Left ventricle myocardium inferior (tissue), 1 donor: ENCODE measurements at regions not wholly inside any gene's neighbourhood (a gene's known extent, or its start where the extent isn't known, plus 50 kb on each side); places are given as distances from the start of the nearest gene placed in this dataset.
A peak's percentile ranks its signal among the peaks of the same experiment; 100 is the strongest.

Experiments used
- DNase-seq: peaks from one replicate; pipeline ENCODE4 v3.0.0-alpha.2; 2020
- H3K27ac ChIP-seq: fragments of 200-600 bp; replicated peaks from 2 replicates; pipeline ENCODE4 v1.8.0; 2021
- H3K27me3 ChIP-seq: fragments of 200-600 bp; 2 replicates; pipeline ENCODE4 v1.8.0; 2021; ENCODE audit warnings: low read depth
- H3K36me3 ChIP-seq: fragments of 200-600 bp; 2 replicates; pipeline ENCODE4 v1.8.0; 2021
- H3K4me1 ChIP-seq: fragments of 200-600 bp; 2 replicates; pipeline ENCODE4 v1.8.0; 2021
- H3K4me3 ChIP-seq: fragments of 200-600 bp; 2 replicates; pipeline ENCODE4 v1.8.0; 2021; ENCODE audit warnings: mild to moderate bottlenecking, moderate library complexity
- H3K9me3 ChIP-seq: fragments of 200-600 bp; replicated peaks from 2 replicates; pipeline ENCODE4 v1.8.0; 2021
- CTCF ChIP-seq: fragments of 200-600 bp; IDR thresholded peaks from 2 replicates; pipeline ENCODE4 v1.8.0; 2021; ENCODE audit warnings: antibody characterized with exemption, mild to moderate bottlenecking, borderline replicate concordance
- intact Hi-C: fragments of 100-400 bp; cut with micrococcal nuclease; formaldehyde crosslinking; loops from one replicate; pipeline ENCODE4 v1.11.0; 2022
- donor health status: DM: no; HTN: yes; CAD: no; lungs with severe emphysema.

GRCh38 chr1:94362466-94363058 is 55.6 kb upstream of the ABCD3 start:
- Histone ChIP-seq H3K4me1 (peaks cover 17% of the 10 kb centered on the region), H3K9me3 (peaks cover 20% of the 10 kb centered on the region), H3K36me3 (no peaks in the 10 kb centered on the region), H3K4me3 (no peak overlapping the region), H3K27me3 (no peaks in the 10 kb centered on the region), H3K27ac (no peak overlapping the region)
- TF ChIP-seq CTCF: no peak
- intact Hi-C loops: no loop called here
- no peak for DNase-seq

GRCh38 chr1:94358630-94359599 is 59.3 kb upstream of the ABCD3 start:
- peak; percentile 21 for DNase-seq
- H3K4me3 ChIP-seq: no peak overlapping the region
- no peaks in the 10 kb centered on the region for H3K36me3 ChIP-seq
- H3K4me1 ChIP-seq: peaks cover 17% of the 10 kb centered on the region
- intact Hi-C loops: no loop called here
- no peaks in the 10 kb centered on the region for H3K27me3 ChIP-seq
- peaks cover 9% of the 10 kb centered on the region for H3K9me3 ChIP-seq
- H3K27ac ChIP-seq: peak overlapping the region; percentile 71
- no peak for TF ChIP-seq CTCF

- H3K36me3 ChIP-seq: no peaks in the 10 kb centered on the region
- H3K4me1 ChIP-seq: peaks cover 17% of the 10 kb centered on the region
- no peak overlapping the region for H3K27ac ChIP-seq
- intact Hi-C loops: no loop called here
- no peak for TF ChIP-seq CTCF
- peaks cover 5% of the 10 kb centered on the region for H3K9me3 ChIP-seq
- DNase-seq: no peak
- no peak overlapping the region for H3K4me3 ChIP-seq
- no peaks in the 10 kb centered on the region for H3K27me3 ChIP-seq
Measured at GRCh38 chr1:94357661-94358060, 60.5 kb upstream of the ABCD3 start.

GRCh38 chr1:94355485-94355980 is 62.7 kb upstream of the ABCD3 start:
- Histone ChIP-seq H3K9me3 (no peaks in the 10 kb centered on the region), H3K36me3 (no peaks in the 10 kb centered on the region), H3K4me1 (peaks cover 21% of the 10 kb centered on the region), H3K4me3 (no peak overlapping the region), H3K27me3 (no peaks in the 10 kb centered on the region), H3K27ac (no peak overlapping the region)
- TF ChIP-seq CTCF: no peak
- intact Hi-C loops: no loop called here
- no peak for DNase-seq

GRCh38 chr1:94351481-94351880 is 66.7 kb upstream of the ABCD3 start:
- TF ChIP-seq CTCF: no peak
- peaks cover 14% of the 10 kb centered on the region for H3K4me1 ChIP-seq
- DNase-seq: no peak
- H3K36me3 ChIP-seq: no peaks in the 10 kb centered on the region
- intact Hi-C loops: no loop called here
- no peaks in the 10 kb centered on the region for H3K27me3 ChIP-seq
- no peaks in the 10 kb centered on the region for H3K9me3 ChIP-seq
- no peak overlapping the region for H3K4me3 ChIP-seq
- no peak overlapping the region for H3K27ac ChIP-seq
